Tibial nerve (tissue), 4 donors: ENCODE measurements at regions not wholly inside any gene's neighbourhood (a gene's known extent, or its start where the extent isn't known, plus 50 kb on each side); places are given as distances from the start of the nearest gene placed in this dataset.

Experiments used
- CTCF ChIP-seq, 5 experiments: fragments of 200-600 bp in 3 of 5; fragments of 450-650 bp in 2 of 5; sonication (generic) in 3 of 5; IDR thresholded peaks; one replicate each; pipeline ENCODE4 v1.5.1; 2016 to 2019; ENCODE audit warnings: antibody characterized with exemption in 5 of 5, mild to moderate bottlenecking in 3 of 5, moderate library complexity in 2 of 5
- EP300 ChIP-seq, 2 donors: sonication (generic); formaldehyde crosslinking; IDR thresholded peaks; one replicate each; pipeline ENCODE4 v1.6.1; 2017; ENCODE audit warnings: antibody characterized with exemption in 2 of 2, mild to moderate bottlenecking in 1 of 2

- no peak for TF ChIP-seq CTCF (IDR thresholded peaks at IDR 0.05)
- TF ChIP-seq EP300 (IDR thresholded peaks at IDR 0.05) = no peak
Measured at GRCh38 chr3:104906001-104906639, 460.6 kb upstream of the ALCAM start.
